NOMO-1 treated with dmso at 0.1 percent for 144 hours (cell line): ENCODE measurements at regions not wholly inside any gene's neighbourhood (a gene's known extent, or its start where the extent isn't known, plus 50 kb on each side); places are given as distances from the start of the nearest gene placed in this dataset.
A peak's percentile ranks its signal among the peaks of the same experiment; 100 is the strongest.

Source experiments
- DNase-seq: peaks from one replicate; lab custom pipeline; 2025; ENCODE audit not compliant: unreplicated experiment; lab: John Stamatoyannopoulos, UW

DNA sequence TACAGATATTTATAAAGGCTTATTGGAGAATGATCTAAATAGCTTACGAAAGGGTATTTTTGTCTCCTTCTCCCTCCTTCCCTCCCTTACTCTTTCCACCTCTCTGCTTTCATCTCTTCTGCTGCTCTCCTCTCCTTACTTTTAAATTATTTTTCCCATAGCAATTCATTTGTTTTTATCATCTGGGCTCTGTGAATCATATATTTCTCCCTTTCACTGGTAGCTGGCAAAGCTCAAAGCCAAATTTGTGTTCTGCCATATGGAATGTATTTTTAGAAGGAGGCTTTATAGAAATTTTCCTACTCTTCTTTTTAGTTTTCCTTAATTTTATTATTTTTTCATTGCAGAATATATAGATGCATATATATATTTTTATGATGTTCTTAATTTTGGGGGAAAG is 385.8 kb downstream of the C3orf38 start:
- DNase-seq: no peak

DNA sequence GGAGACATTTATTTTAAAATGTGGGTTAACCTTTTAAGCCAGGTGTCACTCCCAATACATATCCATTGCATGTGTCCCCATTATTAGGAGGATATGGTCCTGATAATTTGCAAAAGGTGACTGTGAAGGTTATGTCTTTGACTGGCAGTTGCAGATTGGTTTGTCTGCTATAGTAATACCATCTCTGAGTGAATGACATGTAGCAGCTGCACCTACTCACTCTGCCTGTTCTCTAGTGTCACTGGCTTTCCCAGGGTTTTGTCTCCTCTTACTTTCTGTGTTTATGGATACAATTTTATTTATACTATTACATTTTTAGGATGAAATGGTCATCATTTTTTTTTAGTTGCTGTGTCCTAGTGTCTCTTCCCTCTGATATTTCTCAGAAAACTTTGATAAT is 393.2 kb downstream of the C3orf38 start:
- DNase-seq: no peak

DNA sequence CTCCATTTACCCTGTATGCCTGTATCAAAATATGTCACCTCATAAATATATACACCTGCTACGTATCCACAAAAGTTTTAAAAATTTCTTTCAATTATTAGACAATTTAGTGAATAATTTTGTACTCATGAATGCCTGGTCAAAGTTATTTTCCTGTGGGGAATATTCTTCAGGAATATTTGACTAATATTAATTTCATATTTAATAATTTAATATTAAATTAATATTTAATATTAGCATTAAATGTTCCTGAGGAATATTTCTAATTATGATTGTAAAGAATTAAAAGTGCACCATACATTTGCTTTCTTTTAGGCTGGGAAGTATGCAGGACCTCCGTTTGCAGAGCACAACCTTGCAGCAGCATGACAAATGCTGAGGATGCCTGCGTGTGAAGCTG is 422.7 kb downstream of the C3orf38 start:
- no peak for DNase-seq

DNA sequence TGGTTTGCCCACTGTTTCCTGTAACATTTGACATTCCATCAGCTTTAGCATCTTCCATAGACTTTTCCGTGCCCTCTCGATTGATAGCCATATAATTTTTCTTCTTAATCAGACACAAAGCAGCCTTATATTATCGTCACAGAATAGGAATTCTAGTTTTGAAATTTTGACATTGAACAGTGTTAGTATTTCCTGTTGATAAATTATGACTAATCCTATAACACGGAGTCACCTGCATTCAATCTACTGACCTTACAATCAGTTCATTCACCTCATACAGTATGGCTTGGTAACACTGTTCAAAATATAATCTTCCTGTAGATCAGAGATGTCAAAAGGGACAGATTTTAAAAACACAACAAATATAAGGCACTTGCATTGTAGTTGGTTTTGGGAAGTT is 423.7 kb downstream of the C3orf38 start:
- no peak for DNase-seq

DNA sequence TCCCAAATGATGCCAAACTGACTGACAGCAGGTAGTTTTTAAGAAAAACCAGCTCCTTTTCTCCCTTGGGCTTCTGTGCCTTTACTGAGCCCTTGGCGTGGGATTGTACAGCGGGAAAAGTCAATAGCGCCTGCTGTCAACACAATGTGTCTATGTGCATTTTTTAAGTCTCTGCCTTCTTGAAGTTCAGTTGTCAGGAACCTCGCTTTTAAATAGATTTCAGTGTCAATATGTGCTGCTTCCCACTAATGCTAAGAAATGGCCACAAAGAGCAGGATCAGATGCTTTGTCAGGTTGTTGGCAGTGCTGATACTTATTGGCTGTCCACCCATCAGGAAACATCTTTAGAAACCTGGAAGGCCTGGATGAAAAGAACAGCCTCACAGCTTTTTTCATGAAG is 424.4 kb downstream of the C3orf38 start:
- DNase-seq: no peak

DNA sequence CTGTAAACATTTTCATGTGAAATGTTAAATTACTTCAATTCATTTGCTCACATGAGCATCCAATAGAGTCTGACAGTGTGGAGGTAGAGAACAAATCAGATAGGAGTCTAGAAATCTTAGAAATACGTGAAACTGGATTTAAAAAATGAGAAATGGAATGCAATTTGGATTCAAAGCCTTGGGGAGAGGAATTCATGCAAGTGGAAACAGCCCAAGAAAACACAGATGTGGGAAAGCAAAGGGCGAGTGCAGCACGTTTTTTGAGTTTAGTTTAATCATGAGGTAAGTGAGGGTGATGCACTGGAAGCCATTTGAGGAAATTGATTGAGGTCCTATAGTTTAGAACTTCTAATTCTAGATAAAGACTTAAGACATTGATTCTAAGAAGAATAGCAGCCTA is 434.7 kb downstream of the C3orf38 start:
- no peak for DNase-seq

DNA sequence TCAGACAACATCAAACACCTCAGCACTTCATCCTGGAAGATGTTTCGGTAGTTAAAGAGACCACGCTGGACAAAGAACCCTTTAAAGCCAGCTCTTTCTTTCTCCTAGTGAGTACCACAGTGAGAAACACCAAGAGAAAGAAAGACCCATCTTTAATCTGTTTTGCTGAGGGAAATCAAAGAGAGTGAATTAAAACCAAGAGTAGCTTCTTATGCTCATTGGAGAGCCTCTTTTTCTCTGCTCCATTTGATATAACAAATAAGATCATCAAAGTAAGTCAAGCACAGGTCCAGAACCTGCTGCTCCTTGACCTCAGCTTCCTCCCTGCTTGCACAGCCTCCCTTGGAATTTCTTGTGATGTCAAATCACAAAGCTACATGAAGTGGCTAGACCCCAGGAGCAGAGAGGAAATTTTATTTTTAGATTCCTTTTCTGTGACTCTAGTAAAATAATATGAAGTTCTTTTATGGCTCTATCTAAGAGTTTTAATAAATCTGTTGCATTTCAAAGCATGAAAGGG is 436.4 kb downstream of the C3orf38 start:
- no peak for DNase-seq

DNA sequence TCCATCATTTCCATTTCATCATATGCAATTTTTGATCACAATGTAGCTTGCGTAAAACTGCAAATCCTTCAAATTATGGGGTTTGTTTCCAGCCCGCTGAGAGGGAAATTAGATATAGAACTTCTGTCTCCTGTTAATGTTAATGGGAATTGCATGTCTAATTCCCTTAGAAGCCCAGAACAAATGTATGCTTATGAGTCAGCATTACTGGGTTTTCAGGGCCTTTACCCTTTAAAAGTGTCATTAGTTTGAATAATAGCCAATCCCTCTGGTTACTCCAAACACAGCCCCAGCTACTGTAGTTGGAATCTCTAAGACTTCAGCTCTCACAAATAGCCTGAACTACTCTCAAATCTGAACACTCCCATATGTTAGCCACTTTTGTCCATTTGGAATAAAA is 439.4 kb downstream of the C3orf38 start:
- no peak for DNase-seq

DNA sequence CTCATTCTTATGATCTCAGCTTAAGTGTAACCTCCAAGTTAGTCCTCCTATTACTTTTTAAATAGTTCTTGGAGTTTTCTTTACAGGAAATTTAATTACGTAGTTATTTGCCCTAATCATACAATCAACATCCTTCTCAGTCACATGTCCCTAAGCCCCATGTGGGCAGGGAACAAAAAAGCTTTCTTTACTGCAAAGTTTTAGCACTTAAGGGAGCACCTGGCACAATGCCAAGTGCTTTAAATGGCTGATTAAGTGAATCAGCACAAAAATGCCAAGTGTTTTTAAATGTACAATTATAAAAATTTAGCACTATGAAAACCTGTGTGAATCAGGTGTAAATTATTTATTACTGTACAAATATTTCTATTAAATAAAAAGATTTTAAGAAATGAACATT is 445.3 kb downstream of the C3orf38 start:
- no peak for DNase-seq

DNA sequence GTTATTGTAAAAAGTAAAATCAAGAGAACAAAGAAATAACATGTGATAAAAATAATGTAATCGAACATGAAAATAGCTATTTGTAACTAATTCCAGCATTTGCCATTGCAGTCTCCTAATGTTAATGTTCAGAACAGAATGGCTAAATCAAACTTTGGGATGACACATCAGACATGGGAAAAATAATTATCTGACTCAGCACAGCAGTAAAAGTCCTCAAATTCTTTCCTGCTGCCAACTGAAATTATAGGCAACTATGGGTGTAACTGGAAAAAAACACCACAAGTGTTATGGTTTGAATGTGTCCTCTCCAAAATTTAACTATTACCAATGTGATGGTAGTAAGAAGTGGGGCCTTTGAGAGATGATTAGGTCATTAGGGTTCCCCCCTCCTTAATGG is 446.7 kb downstream of the C3orf38 start:
- DNase-seq: no peak

DNA sequence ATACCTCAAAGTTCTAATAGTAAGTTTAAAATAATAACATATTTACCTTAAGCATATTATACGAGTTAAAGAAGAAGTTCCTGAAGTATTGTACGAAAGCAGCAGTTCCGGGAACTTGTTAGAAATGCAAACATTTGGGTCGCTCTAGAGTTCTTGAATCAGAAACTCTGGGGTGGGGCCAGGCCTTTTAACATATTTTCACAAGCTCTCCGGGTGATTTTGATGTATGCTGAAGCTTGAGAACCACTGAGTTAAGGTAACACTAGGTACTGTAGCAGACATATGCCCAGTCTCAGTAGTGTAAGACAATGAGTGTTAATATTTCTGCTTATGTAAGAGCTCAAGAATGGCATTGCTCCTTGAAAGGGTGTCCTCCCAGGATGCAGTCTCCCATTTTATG is 461.1 kb downstream of the C3orf38 start:
- DNase-seq: no peak

DNA sequence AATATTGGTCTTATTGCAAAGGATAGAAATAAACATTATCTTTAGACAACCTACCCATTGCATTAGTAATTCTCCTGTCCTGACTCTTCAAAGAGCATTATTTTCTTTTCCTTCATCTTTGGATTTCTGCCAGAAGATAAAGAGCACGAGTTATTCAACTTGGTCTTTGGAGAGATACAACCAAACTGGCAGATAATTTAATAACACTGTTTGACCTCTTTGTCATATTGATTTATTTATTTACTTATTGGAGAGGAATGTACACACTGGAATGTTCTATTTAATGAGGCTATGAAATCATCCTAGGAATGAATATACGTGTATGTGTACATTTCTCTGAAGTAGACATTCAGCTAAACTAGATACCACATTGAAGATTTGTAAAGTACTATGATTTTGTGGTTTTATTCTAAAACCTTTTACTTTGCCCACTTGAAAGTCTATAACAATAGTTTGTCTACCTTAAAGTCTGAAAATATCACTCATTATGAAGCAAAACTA is 462.1 kb downstream of the C3orf38 start:
- no peak for DNase-seq

DNA sequence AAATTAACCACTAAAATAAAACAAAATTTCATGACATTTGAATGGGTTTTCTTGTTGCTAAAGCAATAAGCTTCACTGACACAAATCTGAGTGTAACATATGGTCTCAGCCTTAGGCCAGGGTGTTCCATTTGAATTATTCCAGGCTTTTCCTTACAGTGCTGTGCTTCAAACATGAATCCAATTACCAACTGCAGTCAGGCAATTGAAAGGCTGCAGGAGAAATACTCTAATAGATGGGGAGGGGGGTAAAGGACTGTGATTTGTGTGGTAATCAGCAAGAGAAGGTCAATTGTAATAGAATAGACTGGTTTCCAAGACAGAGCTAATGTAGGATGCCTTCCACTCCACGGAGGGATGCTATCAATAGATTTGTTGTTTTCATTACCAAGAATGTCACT is 466.7 kb downstream of the C3orf38 start:
- DNase-seq: no peak

DNA sequence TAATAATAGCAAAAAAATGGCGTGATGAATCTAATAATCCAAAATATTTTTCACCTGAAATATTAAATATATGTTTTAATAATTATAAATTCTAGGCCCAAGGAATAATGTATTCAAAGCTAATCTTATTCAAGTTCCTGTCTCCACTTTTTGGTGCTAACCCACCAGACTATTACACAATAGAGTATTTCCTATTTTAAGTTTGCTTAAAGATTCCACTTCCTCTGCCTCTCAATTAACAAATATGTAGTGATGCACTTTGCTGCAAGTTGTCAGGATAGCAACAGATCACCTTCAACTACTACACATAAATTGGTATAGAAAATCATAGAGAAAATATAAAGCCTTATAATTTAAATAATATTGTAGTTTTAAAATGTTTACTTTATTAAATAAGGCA is 467.5 kb downstream of the C3orf38 start:
- DNase-seq: peak; percentile 31

DNA sequence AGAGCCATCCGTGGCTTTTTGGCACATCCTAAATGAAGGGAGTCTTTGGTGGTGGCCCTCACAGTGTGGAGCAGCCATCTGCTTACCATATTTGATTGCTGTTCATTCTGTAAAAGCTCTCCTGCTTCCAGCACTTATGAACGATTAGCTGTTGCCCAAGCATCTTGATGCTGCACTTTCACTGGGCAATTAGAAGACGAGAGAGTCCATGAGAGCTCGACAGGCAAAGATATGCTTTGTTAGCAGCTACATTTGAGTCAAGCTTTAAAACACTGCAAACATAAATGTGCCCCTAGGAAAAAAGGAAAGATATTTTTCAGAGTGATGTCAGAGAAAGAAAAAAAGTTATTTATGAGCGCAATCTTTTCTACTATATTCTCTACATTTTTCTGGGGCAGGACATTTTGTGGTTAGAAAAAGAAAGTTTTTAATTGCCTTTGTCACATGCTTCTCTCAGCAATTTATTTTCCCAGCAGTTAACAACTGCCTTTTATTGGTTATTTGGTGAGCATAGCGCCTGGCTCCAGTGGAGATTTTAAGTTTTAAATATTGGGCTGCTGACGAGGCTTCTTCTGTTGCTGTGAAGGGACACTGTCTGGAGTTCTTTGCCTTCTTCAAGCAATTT is 468.4 kb downstream of the C3orf38 start:
- DNase-seq: no peak

DNA sequence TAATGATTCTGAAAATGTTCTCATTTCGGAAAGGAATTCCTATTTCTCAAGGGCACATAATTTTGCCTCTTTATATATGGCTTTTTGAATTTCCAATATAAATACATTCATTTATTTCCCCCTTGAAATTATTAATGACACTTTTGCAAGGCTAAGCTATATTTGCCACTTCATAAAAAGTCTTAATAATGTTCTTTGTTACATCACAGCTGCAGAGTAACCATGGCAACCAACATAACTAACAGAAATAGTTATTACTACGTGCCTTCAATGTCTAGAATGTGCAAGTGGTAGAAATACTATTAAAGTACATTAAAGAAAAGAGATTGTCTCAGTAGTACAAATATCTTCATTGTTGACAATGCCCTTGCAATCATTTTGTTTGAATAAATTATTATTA is 471.8 kb downstream of the C3orf38 start:
- DNase-seq: no peak

DNA sequence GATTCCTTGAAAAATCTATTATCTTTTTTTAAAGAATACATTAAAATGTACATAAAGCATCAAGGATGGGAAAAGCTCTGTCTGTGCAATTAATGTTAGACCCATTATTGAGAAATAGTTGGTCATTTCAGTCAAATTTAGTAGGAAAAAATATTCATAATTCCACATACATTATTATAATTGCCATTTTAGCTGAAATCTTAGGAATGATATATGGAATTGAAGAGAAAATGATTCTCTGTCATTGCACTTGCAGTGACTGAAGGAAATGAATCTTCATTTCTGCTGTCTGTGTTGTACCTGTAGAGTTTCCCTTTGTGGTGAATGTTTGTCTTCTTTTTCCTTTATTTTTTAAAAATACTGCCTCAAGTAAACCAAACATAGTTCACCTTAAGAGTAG is 473.9 kb downstream of the C3orf38 start:
- DNase-seq: no peak

DNA sequence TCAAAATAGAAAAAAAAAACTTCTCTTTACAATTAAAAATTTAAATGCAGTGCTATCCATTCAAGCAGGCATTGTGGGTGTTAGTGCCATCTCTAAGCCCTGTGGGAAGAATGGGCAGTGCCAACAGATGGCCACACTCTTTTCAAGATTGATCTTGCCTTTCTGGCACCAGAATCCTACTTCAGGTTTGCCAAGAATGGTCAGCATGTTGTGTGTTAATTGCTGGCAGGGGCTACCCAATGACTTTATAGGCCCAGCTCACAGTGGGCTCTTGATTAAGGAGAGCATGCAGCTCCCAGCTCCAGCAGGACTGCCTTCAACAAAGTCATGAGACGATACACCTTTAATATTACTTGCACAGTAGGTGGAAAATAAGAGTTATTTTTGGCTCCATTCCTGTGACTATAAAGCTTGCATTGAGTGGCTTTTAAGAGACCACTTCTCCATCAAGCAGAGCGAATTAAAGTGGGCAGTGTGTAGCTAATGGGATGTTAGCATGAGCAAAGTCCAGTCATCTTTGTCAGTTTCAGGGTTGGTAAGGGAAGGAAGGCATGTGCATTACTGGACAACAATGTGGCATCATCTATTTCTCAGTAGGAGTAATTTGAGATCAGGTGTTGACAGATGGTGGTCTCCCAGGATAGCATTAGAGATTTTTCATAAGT is 476.8 kb downstream of the C3orf38 start:
- DNase-seq: no peak

DNA sequence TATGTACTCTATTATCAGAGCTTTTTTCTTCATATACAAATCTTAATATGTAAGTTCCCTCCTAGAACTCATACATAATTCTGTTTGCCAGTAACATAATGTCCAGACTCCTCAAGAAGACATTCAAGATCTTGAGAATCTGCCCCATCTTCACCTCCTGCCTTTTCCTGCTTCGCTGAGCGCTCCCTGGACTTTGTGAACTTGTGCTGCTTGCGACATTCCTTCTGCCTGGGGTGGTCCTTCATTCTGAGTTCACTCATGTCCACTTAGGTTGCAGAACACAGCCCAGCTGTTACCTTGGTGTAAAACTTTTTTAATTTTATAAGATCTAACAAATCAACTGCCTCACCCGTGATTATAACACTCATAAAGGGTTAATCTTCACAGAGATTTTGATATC is 478.5 kb upstream of the EPHA3 start:
- no peak for DNase-seq

DNA sequence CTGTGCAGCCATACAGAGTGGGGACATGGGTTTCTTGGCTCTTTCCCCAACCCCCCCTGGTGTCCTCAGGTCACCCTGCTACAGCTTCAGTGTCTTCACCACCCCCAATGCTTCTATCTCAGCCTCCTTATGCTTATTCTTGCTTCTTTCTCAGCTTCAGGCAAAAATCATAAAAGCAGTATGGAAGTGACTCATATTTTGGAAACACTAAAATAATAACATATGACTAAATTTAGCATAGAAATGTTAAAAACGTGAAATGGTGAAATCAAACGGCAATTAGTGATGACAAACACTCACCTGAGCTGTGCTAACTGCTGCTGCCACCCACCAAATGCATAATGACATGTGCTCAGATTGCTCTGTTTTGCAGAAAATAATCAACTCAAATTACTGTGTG is 475.2 kb upstream of the EPHA3 start:
- DNase-seq: no peak

DNA sequence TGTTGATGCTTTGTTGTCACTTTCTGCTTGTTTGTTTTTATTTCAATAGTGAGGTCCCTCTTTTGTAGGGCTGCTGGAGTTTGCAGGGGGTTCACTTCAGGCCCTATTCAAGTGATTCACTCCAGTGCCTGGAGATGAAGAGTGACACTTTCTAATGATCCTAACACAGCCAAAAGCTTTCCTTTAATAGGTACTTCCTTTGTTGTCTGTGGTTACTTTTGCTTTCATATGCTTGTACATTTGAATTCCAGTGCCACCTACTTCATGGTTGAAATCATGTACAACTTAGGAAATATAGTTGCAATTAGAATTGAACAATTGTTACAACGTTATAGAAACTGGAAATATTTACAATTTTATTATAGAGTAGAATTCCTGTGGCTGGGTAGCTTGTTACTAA is 466.8 kb upstream of the EPHA3 start:
- no peak for DNase-seq

DNA sequence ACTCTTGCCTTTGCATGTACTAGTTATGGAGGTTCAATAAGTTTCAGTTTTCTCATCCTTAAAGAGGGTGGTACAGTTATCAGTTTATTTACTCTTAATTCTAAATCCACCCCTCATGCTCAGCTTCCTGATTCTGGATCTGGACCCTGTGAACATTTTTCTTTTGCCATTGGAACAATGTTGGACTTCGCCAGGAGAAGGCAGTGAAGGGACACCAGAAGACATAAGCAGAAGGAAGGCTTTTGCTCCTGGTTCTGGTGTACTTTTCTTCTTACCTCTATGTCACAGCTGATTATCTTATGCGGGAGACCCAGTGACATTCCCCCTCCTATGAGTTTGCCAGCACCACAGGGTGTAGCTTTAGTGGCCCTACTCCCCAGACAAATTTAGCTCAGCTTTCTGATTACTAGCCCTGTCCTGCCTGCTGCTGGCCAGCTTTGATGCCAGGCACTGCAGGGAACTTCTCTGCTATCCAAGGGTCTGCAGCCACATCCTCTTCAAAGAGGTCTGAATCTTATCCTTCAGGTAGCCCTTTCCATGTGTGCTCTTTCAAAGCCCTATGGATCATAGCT is 466.3 kb upstream of the EPHA3 start:
- DNase-seq: no peak
